GM19372 (cell line): ENCODE measurements at regions not wholly inside any gene's neighbourhood (a gene's known extent, or its start where the extent isn't known, plus 50 kb on each side); places are given as distances from the start of the nearest gene placed in this dataset.

Experiments
- ATAC-seq: cut with Tn5 transposase; IDR thresholded peaks from one replicate; pipeline ENCODE4 v1.9.1; 2021; ENCODE audit warnings: mild to moderate bottlenecking, low read depth, moderate library complexity; ENCODE audit not compliant: unreplicated experiment

GRCh38 chr2:731711-732110 lies 54.5 kb upstream of the TMEM18 start:
- ATAC-seq, result no peak

GRCh38 chr2:729376-729861 lies 52.2 kb upstream of the TMEM18 start:
- no peak for ATAC-seq

GRCh38 chr2:728165-728564 lies 51.0 kb upstream of the TMEM18 start:
- ATAC-seq, result no peak

GRCh38 chr2:727071-727470 lies 49.9 kb upstream of the TMEM18 start:
- ATAC-seq, result peak; percentile 71
